GM21367 (cell line): ENCODE measurements at regions not wholly inside any gene's neighbourhood (a gene's known extent, or its start where the extent isn't known, plus 50 kb on each side); places are given as distances from the start of the nearest gene placed in this dataset.
"Not testable (repeated sequence)": the region's sequence is repeated elsewhere in the genome, so short reads cannot be mapped to it uniquely, and the experiment has no call there.

Experiments used
- ATAC-seq: cut with Tn5 transposase; IDR thresholded peaks from one replicate; pipeline ENCODE4 v1.9.1; 2021; ENCODE audit not compliant: unreplicated experiment

DNA sequence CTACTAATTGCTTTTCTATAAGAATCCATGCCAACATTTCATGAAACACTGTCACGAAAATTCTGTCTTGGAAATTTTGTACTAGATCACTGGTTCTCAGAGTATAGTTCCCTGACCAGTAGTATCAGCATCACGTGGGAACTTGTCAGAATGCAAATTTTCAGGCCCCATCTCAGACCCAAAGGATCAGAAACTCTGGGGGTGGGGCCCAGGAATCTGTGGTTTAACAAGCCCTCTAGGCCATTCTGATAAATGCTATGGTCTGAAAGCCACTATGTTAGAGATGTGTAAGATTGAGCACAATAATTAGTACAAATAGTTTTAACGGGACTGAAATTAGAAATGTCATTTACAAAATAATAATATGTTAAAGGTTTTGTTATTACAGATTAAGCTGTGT lies 615.7 kb upstream of the ARRDC3 start:
- no peak for ATAC-seq

DNA sequence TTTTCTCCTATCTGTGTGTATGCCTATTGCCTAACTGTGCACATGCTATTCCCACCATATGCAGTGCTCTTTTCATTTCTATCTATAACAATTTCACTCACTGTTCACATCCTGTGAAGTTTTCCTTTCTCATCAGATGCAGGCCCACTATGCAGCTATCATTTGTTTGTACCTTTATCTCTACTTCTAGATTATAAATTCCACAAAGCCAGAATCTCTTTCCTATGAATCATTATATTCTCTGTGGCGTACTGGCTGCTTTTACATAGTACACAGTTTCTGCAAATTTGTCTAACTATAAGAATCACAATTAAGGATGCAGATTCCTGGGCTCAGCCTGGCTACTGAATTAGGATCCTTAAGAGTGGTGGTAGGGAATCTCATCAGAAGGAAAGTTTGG lies 600.8 kb upstream of the ARRDC3 start:
- ATAC-seq = no peak

DNA sequence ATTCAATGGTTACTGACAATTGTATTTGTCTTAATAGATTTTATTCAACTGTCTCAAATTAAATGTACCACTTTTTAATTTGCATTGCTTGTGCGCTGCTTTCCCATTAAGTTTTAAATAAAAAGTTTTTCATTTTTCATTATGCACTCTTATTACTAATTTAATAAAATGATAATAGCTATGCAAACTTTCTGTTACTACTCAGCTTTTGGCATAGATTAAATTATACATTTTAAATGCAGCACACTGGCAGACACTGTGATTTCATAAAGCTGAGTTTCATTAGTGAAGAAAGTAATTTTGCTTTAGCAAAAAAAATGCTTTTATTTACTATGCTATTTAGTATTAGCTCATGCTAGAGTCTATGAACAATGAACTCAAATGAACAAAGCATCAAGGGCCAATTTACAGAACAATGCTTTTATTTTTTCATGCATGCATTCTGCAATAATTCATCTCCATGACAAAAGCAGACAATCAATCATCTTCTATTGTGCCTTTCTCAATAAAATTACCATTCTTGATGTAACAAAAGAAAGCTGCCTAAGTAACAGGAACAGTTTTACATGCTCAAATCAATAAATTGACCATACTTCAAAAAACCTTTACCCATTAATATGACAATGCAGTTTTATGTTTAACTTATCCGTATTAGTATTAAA lies 595.2 kb upstream of the ARRDC3 start:
- no peak for ATAC-seq

DNA sequence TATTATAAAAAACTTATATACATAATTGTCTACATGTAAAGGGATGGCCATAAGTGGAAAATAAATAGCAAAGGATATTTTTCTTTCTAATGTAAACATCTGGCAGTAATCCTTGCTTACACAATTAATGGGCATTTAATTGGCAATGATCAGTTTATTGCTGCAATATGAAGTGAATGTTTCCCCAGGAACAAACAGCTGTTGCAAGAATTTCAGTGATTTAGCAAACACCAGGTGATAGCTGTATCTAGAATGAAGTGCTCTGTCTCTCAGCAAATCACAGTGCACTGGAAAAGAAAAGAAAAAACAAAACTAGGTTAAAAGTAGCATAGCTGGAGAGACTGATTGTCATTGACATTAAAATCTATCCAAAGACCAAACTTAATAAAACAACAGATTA lies 594.5 kb upstream of the ARRDC3 start:
- ATAC-seq = no peak

DNA sequence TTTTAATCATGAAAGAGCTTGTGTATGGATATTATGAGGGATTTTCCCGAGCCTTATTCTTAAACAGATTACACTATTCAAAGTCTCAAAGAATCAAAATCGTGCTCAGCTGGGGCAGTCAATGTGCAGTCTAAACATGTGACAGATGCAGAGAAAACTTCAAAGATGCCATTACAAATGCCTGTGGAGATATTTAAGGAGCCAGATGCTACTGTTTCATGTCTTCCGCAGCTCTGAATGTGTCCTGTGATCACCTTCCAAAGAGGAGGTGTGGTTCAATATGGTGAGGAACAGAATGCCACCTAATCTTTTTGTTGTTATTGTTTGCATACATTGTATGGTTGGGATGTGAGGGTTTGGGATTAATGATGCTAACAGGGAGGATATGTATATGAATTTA lies 593.3 kb upstream of the ARRDC3 start:
- ATAC-seq = no peak

DNA sequence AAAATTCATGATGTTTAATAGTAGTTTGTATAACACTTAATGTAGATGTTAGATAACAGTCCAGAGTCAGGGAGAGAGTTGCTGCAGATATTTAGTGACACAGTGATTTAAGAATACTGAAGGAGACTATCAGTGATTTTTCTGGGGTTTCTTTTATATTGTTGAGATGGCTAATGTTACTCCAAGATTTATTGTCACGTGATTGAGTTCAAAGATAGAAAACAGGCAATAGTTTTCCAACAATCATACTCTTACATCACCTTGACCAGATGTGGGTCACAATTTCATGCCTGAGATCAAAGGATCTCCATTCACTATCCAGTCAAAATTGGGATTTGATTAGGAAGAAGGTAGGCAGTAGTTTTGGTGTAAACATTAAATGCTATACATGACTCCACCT lies 580.0 kb upstream of the ARRDC3 start:
- no peak for ATAC-seq

DNA sequence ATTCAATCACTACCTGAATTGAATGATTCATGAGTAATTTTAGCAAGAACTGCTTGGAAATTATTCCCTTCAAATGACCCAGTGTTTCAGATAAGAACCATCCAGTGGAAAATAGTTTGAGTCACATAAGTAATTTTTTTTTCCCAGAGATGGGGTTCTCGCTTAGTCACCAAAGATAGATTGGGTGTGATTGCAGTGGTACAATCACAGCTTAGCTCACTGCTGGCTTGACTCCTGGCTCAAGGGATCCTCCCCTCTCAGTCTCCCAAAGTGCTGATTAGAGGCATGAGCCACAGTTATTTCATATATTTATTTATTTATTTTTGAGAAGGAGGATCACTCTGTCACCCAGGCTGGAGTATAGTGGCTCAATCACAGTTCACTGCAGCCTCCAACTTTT lies 574.5 kb upstream of the ARRDC3 start:
- no peak for ATAC-seq

DNA sequence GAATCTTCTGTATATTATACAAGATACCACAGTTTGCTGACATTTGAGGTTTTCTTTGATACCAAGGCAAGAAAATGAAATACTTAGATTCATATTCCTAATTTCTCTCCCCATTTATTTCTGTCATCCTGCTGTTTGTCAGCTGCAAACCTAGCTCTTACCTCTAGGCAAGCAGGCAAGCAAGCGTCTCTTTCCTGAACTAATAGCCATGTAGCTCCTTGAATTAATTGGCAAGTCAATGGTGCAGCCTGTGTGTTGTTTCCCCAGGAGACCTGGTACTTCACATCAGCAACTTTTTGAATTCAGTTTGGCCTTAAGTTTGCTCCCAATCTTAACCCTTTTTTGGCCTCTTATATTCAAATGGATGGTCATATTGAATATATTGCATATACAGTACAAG lies 573.6 kb upstream of the ARRDC3 start:
- no peak for ATAC-seq

DNA sequence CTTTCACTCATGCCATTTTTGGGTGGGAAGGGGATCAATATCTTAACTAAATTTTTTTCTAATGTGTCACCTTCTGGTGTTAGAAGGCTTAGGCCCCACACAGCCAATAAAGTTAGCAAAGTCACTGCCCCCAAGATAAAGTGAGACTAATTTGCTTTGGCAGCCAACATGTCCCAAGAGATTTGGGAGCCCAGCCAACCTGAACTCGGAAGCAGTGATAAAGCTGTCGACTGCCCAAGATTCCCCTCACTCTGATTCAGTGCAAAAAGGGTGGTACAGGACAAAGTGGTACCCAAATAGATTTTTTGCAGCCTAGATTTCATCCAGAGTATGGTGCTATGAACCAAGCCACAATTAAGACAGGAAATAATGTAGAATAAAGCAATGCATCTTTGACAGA lies 572.5 kb upstream of the ARRDC3 start:
- ATAC-seq = no peak

DNA sequence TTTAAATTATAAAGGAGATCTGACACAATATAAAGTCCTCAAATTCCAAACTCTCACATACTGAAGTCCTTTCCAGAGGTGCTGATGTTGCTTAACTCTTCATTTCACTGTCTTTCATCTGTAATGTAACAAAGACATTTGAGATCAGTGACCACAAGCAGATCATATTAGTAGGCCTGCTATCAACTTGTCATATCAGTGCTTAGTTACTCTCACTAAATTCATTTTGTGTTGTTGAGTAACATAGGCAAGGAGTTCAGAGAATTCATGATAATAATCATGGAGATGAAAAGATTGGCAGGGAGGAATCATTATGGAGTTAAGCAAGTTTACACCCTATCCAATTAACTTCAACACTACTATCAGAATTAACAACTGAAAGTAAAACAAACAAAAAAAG lies 571.0 kb upstream of the ARRDC3 start:
- ATAC-seq = no peak

DNA sequence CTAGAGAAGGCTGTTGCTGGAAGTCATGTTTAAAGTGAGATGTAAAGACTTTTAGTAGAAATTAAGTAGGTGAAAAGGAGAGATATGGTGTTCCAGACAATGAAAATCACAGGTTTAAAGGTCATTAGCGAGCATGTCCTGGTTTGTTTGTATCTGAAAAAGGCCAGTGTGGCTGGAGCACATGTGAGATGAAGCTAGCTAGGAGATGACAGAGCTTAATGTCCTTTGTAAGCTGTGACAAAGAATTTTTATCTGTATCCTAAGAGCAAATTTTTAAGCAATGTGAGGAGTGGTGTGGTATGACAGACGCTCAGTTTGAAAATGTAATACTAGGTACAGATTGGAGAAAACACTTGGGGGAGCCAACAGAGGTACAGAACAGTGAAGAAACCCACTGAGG lies 567.2 kb upstream of the ARRDC3 start:
- ATAC-seq = no peak

DNA sequence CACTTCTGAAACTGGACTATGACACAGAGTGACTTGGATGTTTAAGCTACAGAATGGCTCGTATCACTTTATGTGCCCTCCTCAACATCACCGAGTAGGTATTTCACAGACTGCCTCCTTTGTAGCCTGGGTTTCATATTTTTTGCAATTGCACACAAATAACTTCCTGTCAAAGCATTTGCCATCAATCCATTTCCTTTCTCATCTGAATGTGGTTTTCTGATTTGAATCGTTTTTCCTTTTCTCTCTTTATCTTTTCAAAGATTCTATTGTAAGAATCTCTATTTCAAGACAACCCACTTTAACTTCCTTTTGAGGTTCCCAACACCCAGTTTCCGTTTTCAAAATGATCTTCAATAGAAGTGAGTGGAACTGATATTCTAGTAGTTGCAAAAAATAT lies 563.8 kb upstream of the ARRDC3 start:
- ATAC-seq = no peak

DNA sequence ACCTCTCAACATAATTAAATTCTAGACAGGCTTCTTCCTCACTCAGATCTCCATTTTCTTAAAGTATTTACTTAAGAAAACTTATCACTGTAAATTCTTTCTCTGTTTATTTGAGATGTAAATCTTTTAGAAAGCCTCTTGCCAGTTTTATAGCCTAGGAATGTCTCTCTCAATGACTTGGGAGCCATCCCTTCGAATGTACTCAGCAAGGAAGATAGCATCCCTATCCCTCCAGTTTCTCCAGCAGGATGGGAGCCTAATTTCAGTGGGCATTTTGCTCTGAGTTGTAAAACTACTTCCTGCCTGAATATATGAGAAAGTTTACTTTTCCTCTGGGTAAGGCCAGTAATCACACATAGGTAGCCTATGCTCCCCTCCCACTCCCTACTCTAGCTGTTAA lies 558.5 kb upstream of the ARRDC3 start:
- ATAC-seq = no peak

DNA sequence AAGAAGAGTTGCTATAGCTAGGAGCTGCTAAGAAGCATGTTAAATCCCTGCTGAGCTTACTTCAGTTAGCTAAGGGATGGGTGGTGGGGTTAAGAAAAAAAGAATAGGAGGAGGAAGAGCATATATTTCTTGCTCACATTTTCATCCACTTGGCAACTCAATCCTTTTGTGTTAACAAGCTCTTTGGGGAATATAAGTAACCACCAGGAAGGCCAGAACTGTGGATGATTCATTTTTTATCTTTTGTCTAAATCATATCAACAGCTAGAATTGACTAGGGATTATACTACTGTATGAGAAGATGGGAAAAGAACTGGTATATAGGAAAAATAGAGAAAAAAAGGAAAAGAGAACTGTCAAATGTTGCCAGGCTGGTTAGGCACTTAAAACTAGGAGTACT lies 555.3 kb upstream of the ARRDC3 start:
- no peak for ATAC-seq

DNA sequence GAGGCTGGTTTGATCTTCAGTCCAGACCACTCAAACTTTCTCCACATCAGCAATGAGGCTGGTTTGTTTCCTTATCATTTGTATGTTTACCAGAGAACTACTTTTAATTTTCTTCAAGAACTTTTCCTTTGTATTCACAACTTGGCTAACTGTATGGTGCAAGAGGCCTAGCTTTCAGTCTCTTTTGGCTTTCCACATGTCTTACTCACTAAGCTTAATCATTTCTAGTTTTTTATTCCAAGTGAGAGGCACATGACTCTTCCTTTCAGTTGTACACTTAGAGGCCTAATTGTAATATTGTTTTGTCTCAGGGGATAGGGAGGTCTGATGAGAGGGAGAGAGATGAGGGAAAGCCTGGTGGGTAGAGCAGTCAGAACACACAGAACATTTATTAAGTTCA lies 554.0 kb upstream of the ARRDC3 start:
- no peak for ATAC-seq

DNA sequence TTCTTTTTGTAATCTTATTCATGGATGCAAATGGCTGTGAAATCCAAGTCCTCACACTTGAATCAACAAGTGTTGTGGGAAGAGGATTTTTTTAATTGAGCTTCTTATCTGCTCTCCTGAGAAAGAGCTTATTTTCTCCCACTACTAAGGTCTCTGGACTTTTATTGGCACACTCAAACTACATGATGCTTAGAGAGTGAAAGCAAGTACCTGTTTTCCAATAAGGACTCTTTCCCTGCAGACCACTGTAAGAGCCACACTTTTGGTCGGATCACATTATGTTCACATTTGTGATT lies 546.4 kb upstream of the ARRDC3 start:
- no peak for ATAC-seq

DNA sequence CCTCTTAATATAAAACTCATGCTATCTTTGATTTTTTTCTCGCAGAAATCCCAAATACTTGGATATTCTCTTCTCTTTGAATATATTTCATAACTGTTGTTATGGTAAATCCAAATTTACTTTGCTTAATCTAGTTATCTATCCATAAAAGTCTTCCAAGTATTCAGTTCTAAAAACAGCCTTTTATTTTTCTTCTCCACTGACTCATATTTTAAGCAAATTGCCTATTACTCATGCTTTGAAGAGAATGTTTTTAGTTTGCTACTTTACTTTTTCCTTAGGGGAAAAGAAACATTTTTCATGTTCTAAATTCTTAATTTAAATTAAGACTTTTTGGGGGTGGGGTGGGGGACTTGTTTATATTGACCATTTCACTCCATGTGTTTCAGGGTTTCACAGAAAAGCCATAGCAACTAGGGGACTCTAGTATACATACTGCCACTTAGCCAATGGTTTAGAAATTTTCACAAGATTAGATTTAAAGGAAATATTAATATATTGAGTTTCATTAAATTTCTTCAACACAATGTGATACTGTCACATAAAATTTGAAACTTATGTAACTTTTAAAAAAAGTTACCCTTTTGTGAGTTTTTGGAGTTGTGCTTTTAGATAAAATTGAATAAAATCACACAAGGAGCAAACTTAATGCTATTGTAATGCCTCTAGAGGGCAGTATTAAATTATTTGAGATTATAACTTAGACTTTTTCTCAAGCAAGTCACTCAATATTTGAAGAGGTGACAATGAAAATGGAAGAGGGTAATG lies 545.8 kb upstream of the ARRDC3 start:
- no peak for ATAC-seq

DNA sequence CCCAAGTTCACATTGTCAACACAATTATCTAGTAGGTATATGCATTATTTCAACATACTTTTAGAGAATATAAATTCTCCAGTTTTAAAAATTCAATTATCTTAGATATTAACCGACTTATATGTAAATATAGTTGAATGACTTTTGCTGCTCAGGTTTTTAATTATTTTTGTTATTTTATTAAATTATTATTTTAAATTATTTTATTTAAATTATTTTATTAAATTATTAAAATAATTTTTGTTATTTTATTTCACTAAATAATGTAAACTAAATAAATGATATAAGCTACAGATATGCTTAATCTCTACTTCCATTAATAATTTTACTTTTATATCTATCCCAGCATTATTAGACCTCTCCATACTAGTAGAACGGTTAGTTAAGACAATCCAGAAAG lies 544.3 kb upstream of the ARRDC3 start:
- no peak for ATAC-seq

DNA sequence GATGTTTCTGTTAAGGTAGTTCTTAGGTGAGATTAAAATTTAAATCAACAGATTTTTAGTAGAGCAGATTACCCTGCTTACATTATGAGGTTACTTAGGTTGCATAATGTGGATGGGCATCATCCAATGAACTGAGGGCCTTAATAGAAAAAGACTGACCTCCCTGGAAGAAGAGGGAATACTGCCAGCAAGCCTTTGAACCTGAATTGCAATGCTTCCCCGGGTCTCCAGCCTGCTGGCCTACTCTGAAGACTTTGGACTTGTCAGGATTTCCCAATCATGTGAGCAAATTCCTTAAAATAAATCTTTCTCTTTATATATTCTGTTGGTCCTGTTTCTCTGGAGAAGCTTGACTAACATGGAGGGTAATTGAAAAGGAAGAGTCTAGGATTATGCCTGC lies 542.1 kb upstream of the ARRDC3 start:
- no peak for ATAC-seq

DNA sequence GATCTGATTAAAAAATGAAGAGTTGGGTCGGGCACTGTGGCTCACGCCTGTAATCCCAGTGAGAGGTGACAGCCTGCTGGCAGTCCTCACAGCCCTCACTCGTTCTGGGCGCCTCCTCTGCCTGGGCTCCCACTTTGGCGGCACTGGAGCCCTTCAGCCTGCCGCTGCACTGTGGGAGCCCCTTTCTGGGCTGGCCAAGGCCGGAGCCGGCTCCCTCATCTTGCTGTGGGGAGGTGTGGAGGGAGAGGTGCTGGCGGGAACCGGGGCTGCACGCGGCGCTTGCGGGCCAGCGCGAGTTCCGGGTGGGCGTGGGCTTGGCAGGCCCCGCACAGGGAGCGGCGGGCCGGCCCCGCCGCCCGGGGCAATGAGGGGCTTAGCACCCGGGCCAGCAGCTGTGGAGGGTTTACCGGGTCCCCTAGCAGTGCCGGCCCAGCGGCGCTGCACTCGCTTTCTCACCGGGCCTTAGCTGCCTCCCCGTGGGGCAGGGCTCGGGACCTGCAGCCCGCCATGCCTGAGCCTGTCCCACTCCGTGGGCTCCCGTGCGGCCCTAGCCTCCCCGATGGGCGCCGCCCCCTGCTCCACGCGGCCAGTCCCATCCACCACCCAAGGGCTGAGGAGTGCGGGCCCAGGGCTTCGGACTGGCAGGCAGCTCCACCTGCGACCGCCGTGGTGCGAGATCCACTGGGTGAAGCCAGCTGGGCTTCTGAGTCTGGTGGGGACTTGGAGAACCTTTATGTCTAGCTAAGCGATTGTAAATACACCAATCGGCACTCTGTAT lies 534.1 kb upstream of the ARRDC3 start:
- ATAC-seq = not testable (repeated sequence)

DNA sequence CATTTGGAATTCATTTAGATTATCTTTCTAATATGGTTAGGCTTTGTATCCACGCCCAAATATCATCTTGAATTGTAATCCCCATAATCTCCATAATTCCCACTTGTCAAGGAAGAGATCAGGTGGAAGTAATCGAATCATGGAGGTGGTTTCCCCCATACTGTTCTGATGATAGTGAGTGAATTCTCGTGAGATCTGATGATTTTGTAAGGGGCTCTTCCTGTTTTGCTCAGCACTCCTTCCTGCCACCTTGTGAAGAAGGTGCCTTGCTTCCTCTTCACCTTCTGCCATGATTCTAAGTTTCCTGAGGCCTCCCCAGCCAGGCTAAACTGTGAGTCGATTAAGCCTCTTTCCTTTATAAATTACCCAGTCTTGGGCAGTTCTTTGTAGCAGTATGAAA lies 527.5 kb upstream of the ARRDC3 start:
- no peak for ATAC-seq

DNA sequence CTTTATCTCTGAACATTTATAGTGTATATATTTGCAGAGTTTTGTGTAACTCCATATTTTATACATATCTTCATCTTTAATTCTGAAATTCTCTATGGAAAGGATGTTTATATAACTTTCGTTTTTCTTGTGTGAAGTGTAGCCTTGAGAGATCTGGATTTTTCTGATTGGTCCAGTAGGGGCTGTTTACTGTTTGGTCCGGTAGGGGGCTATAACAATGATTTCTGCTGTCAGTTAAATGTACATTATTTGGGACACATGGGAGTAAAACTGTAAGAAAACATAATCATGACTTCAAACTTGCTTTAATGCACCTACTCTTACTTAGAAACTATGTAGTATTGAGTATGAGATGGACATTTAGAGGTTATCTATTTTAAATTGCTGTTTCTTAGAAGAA lies 527.1 kb upstream of the ARRDC3 start:
- ATAC-seq = no peak
